GM12873 (cell line): ENCODE measurements at regions not wholly inside any gene's neighbourhood (a gene's known extent, or its start where the extent isn't known, plus 50 kb on each side); places are given as distances from the start of the nearest gene placed in this dataset.

Source experiments
- CTCF ChIP-seq: IDR thresholded peaks from 2 replicates; pipeline ENCODE4 v1.5.1; 2012; ENCODE audit warnings: low read depth, mild to moderate bottlenecking, moderate library complexity, low read length, control low read depth; ENCODE audit not compliant: insufficient read depth; ENCODE audit errors: missing control alignments

DNA sequence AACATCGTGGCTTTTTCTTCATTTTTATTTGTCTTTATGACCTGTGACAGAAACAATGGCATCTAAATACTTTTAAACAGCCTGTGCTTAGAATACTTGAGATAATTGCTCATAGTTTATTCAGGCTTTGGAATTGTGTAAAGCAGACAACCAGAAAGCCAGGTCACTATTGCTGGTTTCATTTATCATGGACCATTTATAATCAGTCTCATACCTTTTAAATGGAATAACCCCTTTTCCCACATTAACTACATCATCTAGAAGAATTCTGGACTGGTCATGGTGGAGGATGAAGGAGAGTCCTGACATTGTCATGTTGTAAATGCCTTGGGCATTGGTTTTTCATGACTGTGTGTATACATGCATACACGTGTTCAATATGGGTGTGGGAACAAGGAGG, 661.5 kb downstream of the EPM2A start:
- no peak for TF ChIP-seq CTCF

DNA sequence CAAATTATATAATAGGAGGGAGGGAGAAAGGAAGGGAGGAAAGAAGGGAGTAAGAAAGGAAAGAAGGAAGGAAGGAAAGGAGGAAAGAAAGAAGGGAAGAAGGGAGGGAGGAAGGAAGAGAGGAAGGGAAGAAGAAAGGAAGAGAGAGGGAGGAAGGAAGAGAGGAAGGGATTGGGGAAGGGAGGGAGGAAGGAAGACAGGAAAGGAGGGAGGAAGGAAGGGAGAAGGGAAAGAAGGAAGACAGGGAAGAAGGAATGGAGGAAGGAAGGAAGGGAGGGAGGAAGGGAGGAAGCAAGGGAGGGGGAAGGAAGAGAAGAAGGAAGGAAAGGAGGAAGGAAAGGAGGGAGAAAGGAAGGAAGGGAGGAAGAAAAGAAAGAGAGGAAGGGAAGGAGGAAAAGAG, 660.5 kb downstream of the EPM2A start:
- no peak for TF ChIP-seq CTCF

DNA sequence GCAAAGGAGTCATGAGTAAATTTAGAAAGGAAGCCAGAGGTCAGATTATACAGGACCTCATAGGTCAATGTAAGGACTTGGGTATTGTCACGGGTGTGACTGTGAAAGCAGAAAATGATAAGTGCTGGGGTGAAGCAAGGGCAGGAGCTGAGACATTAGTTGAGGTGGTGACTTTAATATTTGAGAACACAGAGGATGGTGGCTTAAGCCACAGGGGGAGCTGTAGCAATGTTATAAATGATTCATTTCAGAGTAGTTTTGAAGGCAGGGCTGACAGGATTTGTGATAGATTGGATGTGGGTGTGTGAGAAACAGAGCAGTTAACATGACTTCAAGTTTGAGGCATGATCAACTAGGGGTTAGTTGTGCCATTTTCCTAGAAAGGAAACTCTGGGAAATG, 659.9 kb downstream of the EPM2A start:
- peak; percentile 20 for TF ChIP-seq CTCF

DNA sequence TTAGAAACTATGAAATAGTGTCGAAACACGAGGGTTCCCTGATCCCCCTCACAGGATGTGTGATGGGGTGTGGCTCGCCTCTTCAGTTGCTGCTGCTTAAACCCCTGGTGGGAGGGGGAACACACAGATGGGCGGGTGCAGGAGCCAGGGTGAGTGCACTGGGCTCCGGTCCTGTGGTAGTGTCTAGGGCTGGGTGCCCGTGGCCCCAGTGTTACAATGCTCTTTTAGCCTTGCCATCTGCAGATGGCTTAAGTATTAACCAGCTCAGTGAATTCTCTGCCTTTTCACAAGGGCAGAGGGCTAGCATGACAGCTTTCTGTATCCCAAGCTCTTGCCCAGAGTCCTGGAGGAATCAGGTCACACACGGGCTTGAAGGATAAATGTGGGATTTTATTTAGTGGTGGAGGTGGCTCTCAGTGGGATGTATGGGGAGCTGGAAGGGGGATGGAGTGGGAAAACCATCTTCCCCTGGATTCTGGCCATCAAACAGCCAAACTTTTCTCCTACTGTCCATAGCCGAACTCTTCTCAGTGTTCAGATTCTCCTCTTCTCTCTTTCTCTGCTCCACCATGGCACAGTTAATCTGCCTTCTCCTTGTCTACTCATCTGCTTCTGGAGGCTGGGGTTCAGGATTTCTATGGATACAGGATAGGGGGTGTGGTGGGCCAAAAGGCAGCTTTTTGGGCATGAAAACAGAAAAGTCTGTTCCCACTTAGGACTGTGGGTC, 659.0 kb downstream of the EPM2A start:
- TF ChIP-seq CTCF: no peak

DNA sequence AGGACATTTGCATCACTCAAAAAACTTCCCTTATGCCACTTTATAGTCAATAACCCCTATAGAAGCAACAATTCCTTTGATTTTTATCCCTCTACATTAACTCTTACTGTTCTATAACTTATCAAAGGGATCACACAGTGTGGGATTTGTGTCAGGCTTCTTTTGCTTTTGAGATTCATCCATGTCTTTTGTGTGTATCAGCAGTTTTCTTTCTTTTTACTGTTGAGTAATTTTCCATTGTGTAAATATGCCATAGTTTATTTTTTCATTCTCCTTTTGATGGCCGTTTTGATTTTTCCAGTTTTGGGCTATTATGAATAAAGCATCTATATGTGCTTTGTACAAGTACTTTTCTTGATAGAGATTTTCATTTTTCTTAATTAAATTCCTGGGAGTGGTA, 657.9 kb downstream of the EPM2A start:
- TF ChIP-seq CTCF: no peak

GRCh38 chr6:145080651-145081050, 654.7 kb downstream of the EPM2A start:
- TF ChIP-seq CTCF: no peak

DNA sequence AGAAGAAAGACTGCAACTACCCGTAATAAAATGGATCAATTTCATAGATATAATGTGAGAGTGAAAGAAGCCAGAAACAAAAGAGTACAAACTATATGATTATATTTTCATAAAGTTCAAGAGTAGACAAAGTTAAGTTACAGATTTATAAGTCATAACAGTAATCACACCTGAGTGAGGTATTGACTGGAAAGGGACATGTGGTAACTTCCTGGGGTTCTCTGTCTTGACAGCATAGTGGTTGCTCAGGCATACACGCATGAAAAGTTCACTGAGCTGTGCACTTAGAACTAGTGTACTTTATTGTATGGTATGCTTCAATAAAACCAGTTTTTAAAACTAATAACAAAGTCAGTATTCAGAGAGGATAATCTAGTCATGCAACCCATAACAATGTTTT, 653.6 kb downstream of the EPM2A start:
- no peak for TF ChIP-seq CTCF
